ENCODE measurements at regions not wholly inside any gene's neighbourhood (a gene's known extent, or its start where the extent isn't known, plus 50 kb on each side); places are given as distances from the start of the nearest gene placed in this dataset.

DNA sequence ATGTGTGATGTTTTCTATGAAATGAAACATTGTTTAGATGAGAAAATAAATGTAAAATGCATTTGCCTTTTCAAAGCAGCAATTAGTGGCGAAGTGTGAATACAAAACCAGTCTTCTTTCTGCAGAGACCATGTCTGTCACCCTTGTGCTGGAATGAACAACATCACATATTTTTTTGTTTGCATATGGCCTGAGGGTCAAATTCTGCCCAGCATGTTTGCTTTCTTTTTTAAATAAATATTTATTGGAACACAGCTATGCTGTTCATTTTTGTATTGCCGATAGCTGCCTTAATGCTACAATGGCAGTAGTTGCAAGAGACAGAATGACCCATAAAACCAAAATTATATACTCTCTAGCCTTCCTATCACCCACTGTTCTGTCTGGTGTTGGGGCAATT is 75.3 kb upstream of the SNRPN start:
- no peaks in the 10 kb centered on the region for H3K27me3 ChIP-seq (replicated peaks)
- no peak overlapping the region for H3K4me3 ChIP-seq (ENCODE audit: low read depth, low read length)
- H3K36me3 ChIP-seq (replicated peaks) = no peaks in the 10 kb centered on the region
- in situ Hi-C loops (cut with HindIII; ENCODE audit: low pct_ligation_motif_present, low sequenced_read_pairs) = no loop called here
- TF ChIP-seq, protein P1, sequence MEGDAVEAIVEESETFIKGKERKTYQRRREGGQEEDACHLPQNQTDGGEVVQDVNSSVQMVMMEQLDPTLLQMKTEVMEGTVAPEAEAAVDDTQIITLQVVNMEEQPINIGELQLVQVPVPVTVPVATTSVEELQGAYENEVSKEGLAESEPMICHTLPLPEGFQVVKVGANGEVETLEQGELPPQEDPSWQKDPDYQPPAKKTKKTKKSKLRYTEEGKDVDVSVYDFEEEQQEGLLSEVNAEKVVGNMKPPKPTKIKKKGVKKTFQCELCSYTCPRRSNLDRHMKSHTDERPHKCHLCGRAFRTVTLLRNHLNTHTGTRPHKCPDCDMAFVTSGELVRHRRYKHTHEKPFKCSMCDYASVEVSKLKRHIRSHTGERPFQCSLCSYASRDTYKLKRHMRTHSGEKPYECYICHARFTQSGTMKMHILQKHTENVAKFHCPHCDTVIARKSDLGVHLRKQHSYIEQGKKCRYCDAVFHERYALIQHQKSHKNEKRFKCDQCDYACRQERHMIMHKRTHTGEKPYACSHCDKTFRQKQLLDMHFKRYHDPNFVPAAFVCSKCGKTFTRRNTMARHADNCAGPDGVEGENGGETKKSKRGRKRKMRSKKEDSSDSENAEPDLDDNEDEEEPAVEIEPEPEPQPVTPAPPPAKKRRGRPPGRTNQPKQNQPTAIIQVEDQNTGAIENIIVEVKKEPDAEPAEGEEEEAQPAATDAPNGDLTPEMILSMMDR (IDR thresholded peaks at IDR 0.05; ENCODE audit: low read depth, low read length, missing control alignments) = no peak
- H3K27ac ChIP-seq = no peak overlapping the region
- DNase-seq = no peak

DNA sequence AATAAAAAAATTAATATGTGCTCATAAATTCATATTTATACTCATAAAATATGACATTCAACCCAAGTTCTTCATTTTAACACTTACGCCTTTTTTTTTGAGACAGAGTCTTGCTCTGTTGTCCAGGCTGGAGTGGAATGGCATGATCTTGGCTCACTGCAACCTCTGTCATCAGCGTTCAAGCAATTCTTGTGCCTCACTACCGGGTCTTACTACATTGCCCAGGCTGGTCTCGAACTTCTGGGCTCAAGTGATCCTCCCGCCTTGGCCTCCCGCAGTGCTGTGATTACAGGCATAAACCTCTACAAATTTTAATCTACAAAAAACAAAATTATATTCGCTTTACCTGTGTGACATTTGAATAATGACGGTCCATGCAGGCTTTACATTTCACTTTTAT is 74.1 kb upstream of the SNRPN start:
- in situ Hi-C loops (cut with HindIII; ENCODE audit: low pct_ligation_motif_present, low sequenced_read_pairs) = no loop called here
- DNase-seq = no peak
- Histone ChIP-seq H3K27ac (no peak overlapping the region), H3K36me3 (replicated peaks) (no peaks in the 10 kb centered on the region), H3K4me3 (ENCODE audit: low read depth, low read length) (no peak overlapping the region), H3K27me3 (replicated peaks) (no peaks in the 10 kb centered on the region)
- TF ChIP-seq, protein P1 (IDR thresholded peaks at IDR 0.05; ENCODE audit: low read depth, low read length, missing control alignments) = no peak

DNA sequence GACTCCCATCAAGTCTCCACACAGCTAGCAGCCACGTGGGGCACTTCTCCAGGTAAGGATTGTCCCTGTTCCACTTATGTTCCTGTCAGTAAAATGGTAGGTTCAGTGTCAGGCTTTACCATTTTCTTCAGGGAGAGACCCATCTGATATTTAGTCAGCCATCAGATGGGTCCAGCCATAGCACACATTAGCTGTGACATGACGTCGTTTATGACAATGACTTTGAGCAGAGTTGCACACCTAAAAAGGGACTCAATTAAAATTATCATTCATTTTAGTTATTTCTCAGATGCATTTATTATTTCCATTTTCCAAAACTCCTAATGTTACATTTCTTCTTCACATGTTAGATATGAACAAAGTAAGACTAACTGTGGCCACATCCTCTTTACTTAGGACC is 68.2 kb upstream of the SNRPN start:
- Histone ChIP-seq H3K36me3 (replicated peaks) (no peaks in the 10 kb centered on the region), H3K27me3 (replicated peaks) (no peaks in the 10 kb centered on the region), H3K4me3 (ENCODE audit: low read depth, low read length) (no peak overlapping the region), H3K27ac (no peak overlapping the region)
- in situ Hi-C loops (cut with HindIII; ENCODE audit: low pct_ligation_motif_present, low sequenced_read_pairs) = no loop called here
- TF ChIP-seq, protein P1 (IDR thresholded peaks at IDR 0.05; ENCODE audit: low read depth, low read length, missing control alignments) = no peak
- no peak for DNase-seq

DNA sequence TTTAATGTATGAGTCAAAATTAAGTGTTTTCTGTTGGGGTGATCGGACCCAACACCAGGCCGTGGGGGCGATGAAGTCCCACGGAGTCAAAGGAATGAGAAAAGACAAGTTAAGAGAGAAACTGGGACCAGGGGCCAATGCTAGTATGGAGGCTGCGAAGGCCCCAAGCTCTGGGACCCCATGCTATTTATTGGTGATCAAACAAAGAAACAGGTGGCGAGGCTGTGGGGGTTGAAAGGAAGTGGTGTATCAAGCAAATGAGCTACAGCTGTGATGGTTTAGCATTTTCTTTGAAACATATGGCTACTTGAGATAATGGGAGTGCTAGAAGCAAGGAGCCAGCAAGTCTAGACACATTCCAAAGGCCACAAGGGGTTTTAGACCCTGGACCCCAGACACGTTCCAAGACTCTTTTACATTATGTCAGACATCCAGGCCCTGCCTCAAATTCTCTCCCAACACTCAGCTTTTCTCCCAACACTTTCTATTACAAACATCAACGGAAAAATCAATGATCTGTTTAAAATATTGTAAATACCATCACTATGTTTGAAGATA is 56.0 kb upstream of the SNRPN start:
- H3K27ac ChIP-seq = no peak overlapping the region
- H3K4me3 ChIP-seq (ENCODE audit: low read depth, low read length) = no peak overlapping the region
- in situ Hi-C loops (cut with HindIII; ENCODE audit: low pct_ligation_motif_present, low sequenced_read_pairs) = no loop called here
- H3K36me3 ChIP-seq (replicated peaks) = no peaks in the 10 kb centered on the region
- H3K27me3 ChIP-seq (replicated peaks) = no peaks in the 10 kb centered on the region
- TF ChIP-seq, protein P1 (IDR thresholded peaks at IDR 0.05; ENCODE audit: low read depth, low read length, missing control alignments) = no peak
- no peak for DNase-seq

DNA sequence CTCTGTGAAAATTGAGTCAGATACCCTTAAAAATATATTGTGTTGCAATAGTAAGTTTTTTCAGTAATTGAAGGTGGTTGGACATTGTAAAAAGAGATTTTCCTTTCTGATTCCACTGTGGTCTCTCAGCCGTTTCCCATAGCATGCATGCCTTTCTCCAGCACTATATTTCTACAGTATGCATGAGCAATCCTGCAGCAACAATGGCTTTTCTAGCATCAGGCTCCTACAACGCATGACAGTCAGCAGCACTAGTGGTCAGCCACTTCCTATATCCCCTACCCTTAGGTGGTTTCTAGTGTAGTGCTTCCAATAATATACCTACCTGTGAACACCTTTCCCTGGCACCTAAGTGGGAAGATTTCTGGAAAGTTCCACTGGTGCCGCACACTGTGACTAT is 55.4 kb upstream of the SNRPN start:
- TF ChIP-seq, protein P1 (IDR thresholded peaks at IDR 0.05; ENCODE audit: low read depth, low read length, missing control alignments) = no peak
- Histone ChIP-seq H3K27ac (no peak overlapping the region), H3K4me3 (ENCODE audit: low read depth, low read length) (no peak overlapping the region), H3K36me3 (replicated peaks) (no peaks in the 10 kb centered on the region), H3K27me3 (replicated peaks) (no peaks in the 10 kb centered on the region)
- DNase-seq = no peak
- in situ Hi-C loops (cut with HindIII; ENCODE audit: low pct_ligation_motif_present, low sequenced_read_pairs) = no loop called here

DNA sequence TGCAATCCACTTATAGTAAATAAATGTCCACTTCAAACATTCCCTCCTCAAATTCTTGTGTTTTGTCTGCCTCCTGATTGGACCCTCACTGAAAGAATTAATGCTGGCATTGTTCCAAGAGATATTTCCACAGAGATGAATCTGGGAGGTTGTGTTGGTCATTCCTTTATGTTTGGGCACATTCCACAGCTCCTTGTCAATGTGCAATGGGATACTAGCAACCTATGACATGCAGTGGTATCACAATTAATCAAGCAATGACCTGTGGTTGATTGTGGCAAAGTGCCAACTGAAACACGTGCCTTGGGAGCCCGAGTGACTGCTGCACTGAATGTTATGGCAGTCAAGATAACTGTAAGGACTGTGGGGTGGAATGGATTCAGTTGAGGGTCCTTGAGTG is 55.0 kb upstream of the SNRPN start:
- TF ChIP-seq, protein P1 (IDR thresholded peaks at IDR 0.05; ENCODE audit: low read depth, low read length, missing control alignments) = no peak
- DNase-seq = no peak
- no peak overlapping the region for H3K4me3 ChIP-seq (ENCODE audit: low read depth, low read length)
- no peaks in the 10 kb centered on the region for H3K36me3 ChIP-seq (replicated peaks)
- no peak overlapping the region for H3K27ac ChIP-seq
- no peaks in the 10 kb centered on the region for H3K27me3 ChIP-seq (replicated peaks)
- in situ Hi-C loops (cut with HindIII; ENCODE audit: low pct_ligation_motif_present, low sequenced_read_pairs) = no loop called here
